MCF 10A (cell line): ENCODE measurements at regions not wholly inside any gene's neighbourhood (a gene's known extent, or its start where the extent isn't known, plus 50 kb on each side); places are given as distances from the start of the nearest gene placed in this dataset.

Source experiments
- BruUV-seq: library from RNA; stranded (reverse); fragments of 400-500 nt; replicated peaks from 2 replicates; lab custom pipeline; 2021; lab: Mats Ljungman, UMichigan
- CTCF ChIA-PET: fragments of 300-600 bp; sonication (Branson Sonifier 250); formaldehyde crosslinking; extraction: SDS; loops from one replicate; lab custom pipeline; 2021; ENCODE audit warnings: antibody characterized with exemption, inconsistent platforms; lab: Yijun Ruan, JAX
- POLR2A ChIA-PET: fragments of 300-600, 350-650 bp; sonication (Branson Sonifier 250); formaldehyde crosslinking; extraction: SDS; loops from one replicate; lab custom pipeline; 2020; ENCODE audit warnings: antibody characterized with exemption, inconsistent platforms; lab: Yijun Ruan, JAX
- DNase-seq: peaks from one replicate; pipeline ENCODE4 v3.0.0-alpha.2; 2018; ENCODE audit not compliant: unreplicated experiment
- H3K27ac Mint-ChIP-seq: one replicate; pipeline ENCODE4 v1.8.0; 2022; ENCODE audit warnings: mild to moderate bottlenecking, low read depth, mixed read lengths; ENCODE audit not compliant: unreplicated experiment
- H3K27me3 Mint-ChIP-seq: one replicate; pipeline ENCODE4 v1.8.0; 2022; ENCODE audit warnings: mixed read lengths; ENCODE audit not compliant: insufficient read depth, unreplicated experiment
- H3K36me3 Mint-ChIP-seq: one replicate; pipeline ENCODE4 v1.8.0; 2022; ENCODE audit warnings: mild to moderate bottlenecking, moderate library complexity, mixed read lengths; ENCODE audit not compliant: insufficient read depth, unreplicated experiment
- H3K4me1 Mint-ChIP-seq: one replicate; pipeline ENCODE4 v1.8.0; 2022; ENCODE audit warnings: mixed read lengths; ENCODE audit not compliant: insufficient read depth, unreplicated experiment
- H3K4me3 Mint-ChIP-seq: one replicate; pipeline ENCODE4 v1.8.0; 2022; ENCODE audit warnings: mild to moderate bottlenecking, moderate library complexity, mixed read lengths; ENCODE audit not compliant: unreplicated experiment
- H3K9me3 Mint-ChIP-seq: one replicate; pipeline ENCODE4 v1.8.0; 2022; ENCODE audit warnings: mixed read lengths; ENCODE audit not compliant: unreplicated experiment
- CTCF ChIP-seq: fragments of 200-600 bp; IDR thresholded peaks from one replicate; pipeline ENCODE4 v1.8.0; 2022; ENCODE audit warnings: antibody characterized with exemption, mild to moderate bottlenecking; ENCODE audit not compliant: unreplicated experiment
- intact Hi-C: fragments of 100-400 bp; cut with micrococcal nuclease; formaldehyde crosslinking; loops from 2 replicates; pipeline ENCODE4 v1.14.1; 2022

DNA sequence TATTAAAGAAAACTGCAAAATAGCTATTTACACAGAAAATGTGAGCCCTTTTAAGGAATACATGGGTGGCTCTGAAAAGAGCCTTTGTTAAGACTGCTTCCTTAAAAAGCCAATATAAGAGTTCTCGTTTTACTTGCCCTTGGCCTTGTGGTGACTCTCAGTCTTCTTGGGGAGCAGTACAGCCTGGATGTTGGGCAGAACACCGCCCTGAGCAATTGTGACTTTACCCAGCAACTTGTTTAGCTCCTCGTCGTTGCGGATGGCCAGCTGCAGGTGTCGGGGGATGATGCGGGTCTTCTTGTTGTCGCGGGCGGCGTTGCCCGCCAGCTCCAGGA, 111.5 kb downstream of the HFE start:
- Mint-ChIP-seq H3K4me1 (peaks cover 28% of the 10 kb centered on the region), H3K9me3 (no peaks in the 10 kb centered on the region), H3K27me3 (no peaks in the 10 kb centered on the region), H3K4me3 (peak overlapping the region; percentile 93), H3K36me3 (peaks cover 26% of the 10 kb centered on the region), H3K27ac (peak overlapping the region; percentile 96)
- intact Hi-C loops = loop anchor here (1.0 to 5.0 kb wide), 5 partner anchors 18 to 949 kb away; a partner anchor contains a TSS
- no peak for TF ChIP-seq CTCF
- peak; percentile 49 for DNase-seq
- BruUV-seq = TSS peak; percentile 74
- CTCF ChIA-PET = interaction anchor here (1.2 to 2.9 kb wide), 4 partner anchors 18 to 168 kb away, joined by 3 to 20 read pairs (median 4); a partner anchor contains a TSS
- POLR2A ChIA-PET = interaction anchor here (0.8 to 19.0 kb wide), 49 partner anchors 8 to 1695 kb away, joined by 3 to 1160 read pairs (median 21); partner anchors contain the start of gene HMGN4

- H3K4me3 Mint-ChIP-seq = peak overlapping the region; percentile 93
- CTCF ChIA-PET = interaction anchor here (0.9 to 2.9 kb wide), 5 partner anchors 17 to 168 kb away, joined by 3 to 20 read pairs (median 3); a partner anchor contains a TSS
- intact Hi-C loops = loop anchor here (1.0 to 5.0 kb wide), 5 partner anchors 17 to 948 kb away; a partner anchor contains a TSS
- no peak for TF ChIP-seq CTCF
- no peaks in the 10 kb centered on the region for H3K27me3 Mint-ChIP-seq
- POLR2A ChIA-PET = interaction anchor here (0.7 to 19.0 kb wide), 55 partner anchors 8 to 1695 kb away, joined by 3 to 1160 read pairs (median 14); partner anchors contain the start of gene HMGN4
- H3K4me1 Mint-ChIP-seq = peaks cover 27% of the 10 kb centered on the region
- H3K27ac Mint-ChIP-seq = peak overlapping the region; percentile 96
- DNase-seq = peak; percentile 94
- BruUV-seq = no TSS peak
- peaks cover 28% of the 10 kb centered on the region for H3K36me3 Mint-ChIP-seq
- no peaks in the 10 kb centered on the region for H3K9me3 Mint-ChIP-seq
Observed at GRCh38 chr6:26199057-26199772, 112.0 kb downstream of the HFE start.

GRCh38 chr6:26199773-26200764, 112.8 kb downstream of the HFE start:
- TSS peak; percentile 86 for BruUV-seq
- Mint-ChIP-seq H3K9me3 (no peaks in the 10 kb centered on the region), H3K27me3 (no peaks in the 10 kb centered on the region), H3K36me3 (peaks cover 36% of the 10 kb centered on the region), H3K4me1 (peaks cover 20% of the 10 kb centered on the region), H3K27ac (peak overlapping the region; percentile 96), H3K4me3 (peak overlapping the region; percentile 93)
- no peak for DNase-seq
- CTCF ChIA-PET = interaction anchor here (0.6 to 2.9 kb wide), 6 partner anchors 17 to 169 kb away, joined by 3 to 20 read pairs (median 4); a partner anchor contains a TSS
- POLR2A ChIA-PET = interaction anchor here (0.7 to 19.0 kb wide), 49 partner anchors 7 to 1694 kb away, joined by 3 to 1160 read pairs (median 21); partner anchors contain the start of gene HMGN4
- intact Hi-C loops = loop anchor here (1.0 to 5.0 kb wide), 5 partner anchors 16 to 947 kb away; a partner anchor contains a TSS
- TF ChIP-seq CTCF = no peak
